ENCODE measurements at regions not wholly inside any gene's neighbourhood (a gene's known extent, or its start where the extent isn't known, plus 50 kb on each side); places are given as distances from the start of the nearest gene placed in this dataset.

- TF ChIP-seq POLR2A (IDR thresholded peaks at IDR 0.05), result no peak
- TF ChIP-seq EP300 (IDR thresholded peaks at IDR 0.05), result no peak
- no peak for TF ChIP-seq CTCF (IDR thresholded peaks at IDR 0.05)
- no peak for TF ChIP-seq POLR2AphosphoS5 (IDR thresholded peaks at IDR 0.05)
These were observed 1369.8 kb upstream of the CDH9 start for GRCh38 chr5:28408186-28408585.
